Hematopoietic multipotent progenitor cell treated with erythropoietin and hydrocortisone succinate and interleukin-3 and kit ligand, for 17 days (in vitro differentiated cells): ENCODE measurements at regions not wholly inside any gene's neighbourhood (a gene's known extent, or its start where the extent isn't known, plus 50 kb on each side); places are given as distances from the start of the nearest gene placed in this dataset.
"Not testable (repeated sequence)": the region's sequence is repeated elsewhere in the genome, so short reads cannot be mapped to it uniquely, and the experiment has no call there.

Source experiments
- DNase-seq: peaks from one replicate; pipeline ENCODE4 v3.0.0-alpha.2; 2015; ENCODE audit warnings: low spot score

GRCh38 chr18:54433368-54433767, 75.7 kb downstream of the C18orf54 start:
- no peak for DNase-seq

DNA sequence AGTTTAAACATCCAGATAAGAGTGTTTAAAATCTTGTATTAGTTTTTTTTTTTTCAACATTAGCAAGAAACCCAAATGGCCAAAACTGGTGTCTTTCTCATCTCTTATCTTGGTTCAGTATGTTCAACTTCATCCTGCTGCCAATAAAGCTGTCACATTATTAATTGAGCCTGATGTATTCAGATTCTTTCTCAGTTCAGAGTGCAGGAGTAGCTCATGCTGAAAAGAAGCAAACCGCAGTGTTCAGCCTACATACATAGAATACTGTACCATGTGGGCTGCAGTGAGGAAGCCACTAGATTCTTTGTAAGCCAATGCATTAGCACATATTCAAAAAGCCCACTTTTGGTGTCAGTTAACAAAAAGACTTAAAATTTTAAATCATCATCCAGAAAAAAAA, 76.2 kb downstream of the C18orf54 start:
- DNase-seq: no peak

DNA sequence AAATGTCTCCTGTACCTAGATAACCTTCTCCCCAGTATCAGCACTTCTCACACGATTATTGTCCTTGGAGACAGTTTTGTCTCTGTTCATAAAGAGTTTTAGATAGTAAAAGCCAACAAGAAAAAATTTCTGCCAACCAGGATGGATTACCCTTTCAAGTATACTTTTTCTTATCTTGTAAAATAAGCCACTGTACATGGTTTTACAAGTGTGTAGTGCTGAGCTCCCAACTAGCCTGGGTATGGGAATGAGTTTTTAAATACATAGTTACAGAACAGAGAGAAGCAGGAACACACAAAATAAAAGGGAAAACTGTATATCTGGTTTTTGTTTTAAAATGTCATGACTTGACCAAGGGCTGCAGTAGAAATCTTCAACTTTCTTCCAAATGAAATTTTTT, 76.7 kb downstream of the C18orf54 start:
- no peak for DNase-seq

DNA sequence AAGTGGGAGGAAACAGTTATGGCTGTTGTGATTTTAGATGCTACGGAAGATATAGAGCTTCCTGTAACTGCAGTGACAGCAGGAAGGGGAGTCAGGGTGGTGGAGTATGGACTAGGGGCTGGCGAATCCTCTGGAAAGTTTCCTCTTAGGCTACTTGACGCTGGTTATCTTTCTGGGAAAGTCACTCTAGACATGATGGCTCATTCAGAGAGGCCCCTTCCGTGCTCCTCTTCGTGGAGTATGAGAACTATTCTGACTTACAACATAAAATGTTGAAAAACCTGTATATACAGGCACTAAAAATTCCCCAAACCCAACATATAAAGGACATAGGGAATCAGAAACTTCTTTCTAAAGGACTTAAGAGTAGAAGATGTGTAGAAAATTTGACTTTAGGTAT, 78.8 kb downstream of the C18orf54 start:
- no peak for DNase-seq

DNA sequence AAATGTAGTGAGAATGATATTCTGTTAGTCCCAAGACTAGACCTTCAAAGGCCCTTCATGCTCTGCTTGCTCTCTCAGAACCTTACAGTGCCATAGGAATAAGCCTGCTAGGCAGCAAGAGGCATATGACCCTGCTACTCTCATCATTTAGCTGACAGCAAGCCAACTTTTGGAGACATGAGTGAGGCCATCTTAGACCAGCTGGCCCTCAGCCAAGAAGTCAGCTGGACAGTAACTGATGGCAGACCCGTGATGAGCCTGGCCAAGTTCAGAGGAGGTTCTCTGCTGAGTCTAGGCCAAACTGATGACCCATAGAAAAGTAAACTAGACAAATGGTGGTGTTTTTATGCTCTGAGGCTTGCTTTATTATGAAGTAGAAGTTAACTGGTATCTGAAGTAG, 82.6 kb downstream of the C18orf54 start:
- DNase-seq: no peak

GRCh38 chr18:54444319-54444914, 86.7 kb downstream of the C18orf54 start:
- DNase-seq: peak; percentile 6

- no peak for DNase-seq
These were observed 96.3 kb downstream of the C18orf54 start for GRCh38 chr18:54453996-54454395.

GRCh38 chr18:54465502-54465901, 107.8 kb downstream of the C18orf54 start:
- no peak for DNase-seq

- no peak for DNase-seq
These were observed 108.7 kb downstream of the C18orf54 start for GRCh38 chr18:54466248-54467005.

DNA sequence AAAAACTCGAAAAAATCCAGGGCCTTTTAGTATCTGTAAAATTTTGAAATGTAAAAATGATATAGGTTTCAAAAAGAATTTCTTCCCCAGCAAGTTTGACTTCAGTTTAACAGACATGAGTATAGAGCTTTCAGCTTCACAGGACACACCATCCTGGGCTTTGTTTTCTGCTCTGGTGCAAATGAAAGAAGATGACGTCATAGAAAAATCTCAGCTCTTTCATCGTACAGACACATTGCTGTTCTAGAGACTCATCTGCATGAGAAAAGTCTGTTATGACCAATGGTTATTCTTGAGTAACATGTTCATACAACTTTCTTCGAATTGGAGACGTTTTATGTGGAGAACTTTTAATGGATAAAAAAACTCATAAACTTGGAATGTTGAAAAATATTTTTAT, 111.7 kb upstream of the DYNAP start:
- no peak for DNase-seq

DNA sequence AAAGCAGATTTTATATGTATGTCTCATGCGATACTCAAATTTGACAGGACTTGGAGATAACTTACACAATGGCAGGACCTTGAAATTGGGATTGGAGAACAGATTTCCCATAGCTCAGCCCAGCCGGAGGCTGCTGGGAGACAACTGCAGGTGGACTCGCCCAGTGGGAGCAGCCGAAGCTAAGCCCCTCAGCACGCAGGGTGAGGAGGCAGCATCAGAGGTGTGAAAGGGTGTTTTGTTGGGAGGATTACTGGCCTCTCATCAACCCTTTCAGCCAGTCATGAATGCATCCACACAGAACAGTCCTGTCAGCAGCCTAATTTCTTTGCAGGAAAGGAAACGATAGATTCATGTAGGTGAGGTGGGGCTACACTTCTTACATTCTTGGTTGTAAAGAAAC, 110.4 kb upstream of the DYNAP start:
- no peak for DNase-seq

GRCh38 chr18:54502451-54502850, 88.6 kb upstream of the DYNAP start:
- not testable (repeated sequence) for DNase-seq

GRCh38 chr18:54503131-54503894, 87.7 kb upstream of the DYNAP start:
- DNase-seq: no peak

DNA sequence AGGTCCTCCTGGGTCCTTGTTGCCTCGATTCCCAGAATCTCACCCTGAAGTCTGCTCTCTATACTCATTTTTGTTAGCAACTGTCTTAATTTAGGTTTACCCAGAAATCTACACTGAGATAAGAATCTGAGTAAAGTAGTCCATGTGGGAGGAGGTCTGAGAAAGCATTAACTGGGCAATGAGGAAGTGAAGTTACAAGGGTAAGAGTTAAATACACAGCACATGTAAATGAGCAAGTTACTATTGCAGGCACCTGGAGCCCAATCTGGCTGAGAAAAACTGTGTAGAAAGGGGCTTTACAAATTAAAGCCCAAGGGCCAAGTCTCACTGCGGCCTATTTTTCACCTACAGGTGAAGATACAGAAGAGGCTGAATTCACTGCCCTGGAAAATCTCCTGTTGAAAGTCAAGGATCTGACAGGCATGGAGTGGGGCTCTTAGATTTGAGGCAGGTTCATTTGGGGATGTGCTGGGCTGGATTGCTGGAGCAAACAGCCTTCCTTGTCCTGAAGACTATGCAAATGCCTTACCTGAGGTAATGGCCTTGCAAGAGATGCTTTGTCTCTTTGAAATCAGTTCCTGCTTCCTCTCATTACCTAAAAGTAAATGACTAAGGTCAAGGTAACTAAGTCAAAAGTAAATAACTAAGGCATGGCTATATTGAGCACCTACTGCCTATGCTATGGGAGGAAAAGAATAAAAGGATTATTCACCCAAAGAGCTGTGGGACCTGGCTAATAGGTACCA, 84.4 kb upstream of the DYNAP start:
- DNase-seq: no peak

DNA sequence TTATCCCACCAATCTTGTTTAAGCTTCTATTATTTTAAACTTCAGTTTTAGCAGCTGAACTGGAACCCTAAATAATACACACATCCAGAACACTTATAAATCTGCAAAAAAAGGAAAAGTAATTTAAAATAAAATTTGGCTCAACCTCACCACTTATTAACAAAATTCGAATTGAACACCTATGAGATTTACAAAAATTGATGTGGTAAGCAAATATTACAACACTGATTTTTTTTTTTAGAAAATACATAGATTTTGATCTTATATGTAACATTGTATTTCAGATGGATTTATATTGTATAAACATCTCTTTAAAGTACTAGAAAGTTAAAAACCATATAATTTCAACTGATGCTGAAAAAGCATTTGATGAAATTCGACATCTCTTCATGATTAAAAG, 81.3 kb upstream of the DYNAP start:
- no peak for DNase-seq

- DNase-seq: no peak
These were observed 75.9 kb upstream of the DYNAP start for GRCh38 chr18:54515149-54515548.

DNA sequence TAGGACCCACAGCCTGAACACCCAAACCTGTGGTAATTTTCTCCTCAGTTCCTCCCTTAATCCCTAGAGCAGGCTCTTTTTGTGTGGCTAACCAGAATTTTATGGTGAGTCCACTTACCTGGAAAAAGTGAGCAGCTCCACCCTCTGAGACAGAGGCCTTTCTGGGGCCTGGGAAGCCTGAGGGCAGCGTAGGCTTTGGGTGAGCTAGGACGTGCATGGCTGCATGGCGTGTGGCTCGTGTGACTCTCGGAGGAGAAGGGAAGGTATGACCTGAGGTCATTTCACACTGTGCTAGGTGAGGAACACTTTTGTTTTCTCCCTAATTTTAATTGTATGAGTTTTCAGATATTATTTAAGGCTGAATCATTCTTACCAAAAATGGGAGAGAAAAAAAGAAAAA, 73.5 kb upstream of the DYNAP start:
- DNase-seq: no peak

DNA sequence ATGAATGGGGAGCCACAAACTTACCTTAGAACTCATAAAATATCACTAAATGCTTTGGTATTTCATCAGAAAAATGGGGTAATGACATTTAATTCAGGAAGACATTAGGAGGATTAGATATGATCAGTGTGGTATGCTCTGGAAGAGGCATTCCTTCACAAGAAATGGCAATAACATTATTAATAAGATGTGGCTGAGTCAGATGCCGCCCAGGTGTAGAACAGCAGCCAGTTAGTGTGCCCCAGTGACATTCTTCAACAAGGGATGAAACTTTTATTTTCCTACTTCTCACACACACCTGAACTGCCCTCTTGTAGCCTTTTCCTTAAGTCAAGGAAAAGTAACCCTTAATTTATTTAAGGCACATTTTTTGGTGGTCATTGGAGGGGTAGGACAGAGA, 69.2 kb upstream of the DYNAP start:
- DNase-seq: no peak

DNA sequence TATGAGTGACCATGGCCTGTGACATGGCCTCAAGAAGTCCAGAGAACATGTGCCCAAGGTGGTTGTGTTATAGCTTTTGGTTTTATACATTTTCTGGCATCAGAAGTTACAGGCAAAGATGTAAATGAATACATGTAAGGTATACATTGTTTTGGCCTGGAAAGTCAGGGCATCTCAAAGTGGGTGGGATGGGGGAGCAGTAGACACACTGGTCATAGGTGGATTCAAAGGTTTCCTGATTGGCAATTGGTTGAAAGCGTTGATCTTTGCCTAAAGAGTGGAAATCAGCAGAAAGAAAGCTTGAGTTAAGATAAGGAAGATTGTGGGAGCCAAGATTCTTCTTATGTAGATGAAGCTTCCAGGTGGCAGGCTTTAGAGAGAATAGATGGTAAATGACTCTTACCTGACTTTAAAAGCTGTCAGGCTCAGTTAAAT, 62.1 kb upstream of the DYNAP start:
- DNase-seq: no peak

- DNase-seq: no peak
These were observed 61.6 kb upstream of the DYNAP start for GRCh38 chr18:54529444-54529843.

DNA sequence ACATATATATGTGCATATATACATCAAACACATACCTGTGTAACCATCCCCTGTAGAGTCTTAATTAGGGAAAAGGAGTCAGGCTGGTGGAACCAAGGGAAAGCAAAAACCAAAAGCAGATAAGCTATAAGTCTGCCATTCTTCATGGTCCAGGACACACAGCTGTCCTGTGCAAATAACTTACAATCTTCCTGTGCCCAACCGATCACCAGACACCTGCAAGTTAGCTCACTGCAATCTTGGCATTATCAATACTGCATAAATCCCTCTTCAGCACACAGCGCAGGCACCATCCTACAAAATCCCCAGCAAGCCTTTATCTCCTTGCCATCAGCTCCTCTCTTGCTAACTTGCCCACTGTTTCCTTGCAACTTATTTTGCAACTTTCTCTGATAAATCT, 60.8 kb upstream of the DYNAP start:
- DNase-seq: no peak

DNA sequence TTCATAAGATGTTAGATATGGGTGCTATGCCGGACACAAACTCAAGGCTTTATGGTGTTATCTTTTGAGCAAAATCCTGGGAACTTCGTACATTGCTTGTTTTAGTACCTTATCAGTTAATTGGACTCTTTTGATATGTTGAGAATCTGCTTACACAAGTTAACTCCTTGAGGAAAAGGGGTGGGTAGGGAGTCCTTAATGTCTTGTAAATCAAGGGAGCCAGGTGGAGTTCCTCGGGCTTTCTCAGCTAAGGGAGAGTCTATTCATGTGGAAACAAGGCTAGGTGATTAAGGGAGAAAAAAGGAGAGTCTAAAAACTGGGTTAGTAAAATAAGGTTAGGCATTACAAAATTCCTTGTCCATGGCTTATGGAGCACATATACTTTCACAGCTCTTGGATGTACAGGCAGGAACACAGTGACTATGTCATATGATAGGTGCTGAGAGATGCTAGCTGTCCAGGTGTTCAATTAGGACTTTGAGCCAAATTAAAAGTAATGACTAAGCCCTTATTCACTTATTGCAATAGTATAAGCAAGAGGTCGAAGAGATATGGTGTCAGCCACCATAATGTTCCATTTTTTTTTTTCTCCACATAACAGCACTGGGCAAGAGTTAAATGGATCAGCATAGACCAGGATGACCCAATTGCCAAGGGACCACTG, 59.5 kb upstream of the DYNAP start:
- DNase-seq: no peak
